Epithelial cell of proximal tubule (primary cell): ENCODE measurements at regions not wholly inside any gene's neighbourhood (a gene's known extent, or its start where the extent isn't known, plus 50 kb on each side); places are given as distances from the start of the nearest gene placed in this dataset.

Experiments used
- DNase-seq: peaks from one replicate; pipeline ENCODE4 v3.0.0-alpha.2; 2011; ENCODE audit warnings: low read depth
- H3K4me3 ChIP-seq: 2 replicates; pipeline ENCODE4 v1.5.1; 2011; ENCODE audit warnings: low read depth, mild to moderate bottlenecking, low read length
- CTCF ChIP-seq: conservative IDR thresholded peaks from 2 replicates; pipeline ENCODE4 v1.5.1; 2012; ENCODE audit warnings: low read depth, mild to moderate bottlenecking, low read length

GRCh38 chr6:105831311-105832097 lies 254.6 kb upstream of the PRDM1 start:
- no peak overlapping the region for H3K4me3 ChIP-seq
- no peak for TF ChIP-seq CTCF
- no peak for DNase-seq

- H3K4me3 ChIP-seq: no peak overlapping the region
- DNase-seq: no peak
- TF ChIP-seq CTCF: no peak
These were observed 260.9 kb upstream of the PRDM1 start for GRCh38 chr6:105825210-105825609.

DNA sequence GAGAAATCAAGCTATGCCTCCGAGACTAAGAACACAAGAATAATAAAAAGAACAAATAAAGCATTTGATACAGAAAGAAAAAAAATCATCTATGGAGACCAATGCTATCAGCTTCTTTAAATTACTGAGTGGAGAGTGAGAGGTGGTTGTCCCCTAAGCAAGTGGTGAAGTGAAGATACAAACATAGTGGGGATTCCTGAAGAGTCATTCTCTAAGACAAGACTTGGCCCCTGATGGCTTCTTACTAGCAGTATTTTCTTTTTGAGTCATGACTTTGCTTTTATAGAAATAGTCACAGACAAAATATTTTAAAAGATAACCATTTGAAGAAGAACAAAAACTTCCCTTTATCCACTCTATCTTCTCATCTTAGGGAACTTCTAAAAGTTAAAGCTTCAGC lies 261.4 kb upstream of the PRDM1 start:
- DNase-seq: no peak
- no peak for TF ChIP-seq CTCF

DNA sequence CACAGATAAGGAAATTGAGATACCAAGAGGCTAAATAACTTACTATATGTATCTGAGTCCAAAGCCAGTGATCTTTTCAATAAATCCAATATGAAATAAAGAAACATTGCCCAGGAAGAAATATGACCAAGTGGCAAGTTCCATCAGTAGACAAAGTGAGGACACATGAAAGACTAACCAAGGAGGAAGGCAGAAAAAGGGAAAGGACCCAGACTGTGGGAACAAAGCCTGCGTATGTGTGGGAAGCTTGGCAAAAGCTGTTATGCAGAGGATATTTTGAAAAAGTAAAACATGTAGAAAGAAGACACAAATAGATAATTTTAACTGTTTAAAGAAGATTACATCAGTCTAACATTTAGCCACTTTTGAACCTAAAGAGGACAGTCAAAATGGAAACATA lies 264.4 kb upstream of the PRDM1 start:
- no peak for DNase-seq
- no peak overlapping the region for H3K4me3 ChIP-seq
- no peak for TF ChIP-seq CTCF

More for the DNA sequence above, 261.4 kb upstream of the PRDM1 start:
- no peak overlapping the region for H3K4me3 ChIP-seq

DNA sequence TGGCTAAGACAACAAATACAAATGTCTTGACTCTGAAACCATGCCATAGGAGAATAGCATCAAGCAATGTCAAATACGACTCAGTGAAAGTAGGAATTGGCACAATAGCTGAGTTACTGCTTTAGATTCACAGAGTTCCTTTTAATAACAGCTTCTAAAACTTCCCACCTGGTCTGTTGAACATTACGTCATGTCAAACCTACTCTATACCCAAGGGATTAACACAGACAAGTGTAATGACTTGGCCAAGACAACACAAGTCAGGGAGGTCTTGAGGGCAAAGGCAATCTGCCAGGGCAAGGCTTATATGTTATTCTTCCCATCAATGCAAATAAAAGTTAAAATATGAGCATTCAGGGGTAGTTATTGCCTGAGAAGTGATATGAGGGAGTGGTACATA lies 265.1 kb upstream of the PRDM1 start:
- no peak overlapping the region for H3K4me3 ChIP-seq
- no peak for DNase-seq
- no peak for TF ChIP-seq CTCF

DNA sequence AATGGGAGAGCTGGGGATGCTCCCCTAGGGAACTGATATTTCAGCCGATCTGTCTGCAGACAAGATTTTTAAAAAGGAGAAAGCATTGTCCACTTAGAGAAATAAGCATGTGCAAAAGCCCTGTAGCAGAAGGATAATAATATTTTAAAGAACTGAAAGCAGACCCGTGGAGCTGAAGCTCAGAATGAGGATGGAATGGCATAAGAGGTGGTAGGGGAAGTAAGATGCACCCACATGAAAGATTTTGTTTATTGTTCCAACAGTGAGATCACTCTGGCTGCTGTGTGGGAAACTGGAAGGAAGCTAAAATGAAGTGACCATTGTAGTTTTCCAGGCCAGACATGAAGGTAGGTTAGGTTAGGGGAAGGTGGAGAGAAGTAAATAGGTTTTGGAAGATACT lies 266.4 kb upstream of the PRDM1 start:
- no peak for DNase-seq
- TF ChIP-seq CTCF: no peak
- H3K4me3 ChIP-seq: no peak overlapping the region

- no peak for DNase-seq
- no peak overlapping the region for H3K4me3 ChIP-seq
These were observed 267.6 kb upstream of the PRDM1 start for GRCh38 chr6:105818505-105818904.

More at GRCh38 chr6:105818505-105818904, 267.6 kb upstream of the PRDM1 start:
- no peak for TF ChIP-seq CTCF
